Naive thymus-derived CD4-positive, alpha-beta T cell (primary cell): ENCODE measurements at regions not wholly inside any gene's neighbourhood (a gene's known extent, or its start where the extent isn't known, plus 50 kb on each side); places are given as distances from the start of the nearest gene placed in this dataset.

Source experiments
- ATAC-seq: fragments of 150-1000 bp; cut with Tn5 transposase; 2 replicates; pipeline ENCODE4 v1.10.0; 2021; ENCODE audit warnings: mild to moderate bottlenecking, moderate library complexity
- CTCF ChIA-PET: fragments of 350-600 bp; sonication (Branson Sonifier 250); formaldehyde crosslinking; loops from one replicate; lab custom pipeline; 2021; ENCODE audit warnings: antibody characterized with exemption; lab: Charles Lee
- POLR2A ChIA-PET: fragments of 350-600 bp; sonication (Branson Sonifier 250); formaldehyde crosslinking; loops from one replicate; lab custom pipeline; 2021; ENCODE audit warnings: antibody characterized with exemption, inconsistent platforms; lab: Charles Lee
- DNase-seq, 9 donors: peaks; one replicate each; pipeline versions ENCODE4 v3.0.0 to v3.0.0-alpha.2; 2020 to 2022; ENCODE audit warnings: mixed read lengths in 1 of 9
- H3K27ac ChIP-seq: one replicate; pipeline ENCODE4 v1.7.0; 2013; ENCODE audit warnings: mild to moderate bottlenecking, low read depth, low read length, moderate library complexity
- H3K27me3 ChIP-seq, 2 donors: one replicate each; pipeline ENCODE4 v1.7.0; 2013; ENCODE audit warnings: low read length in 2 of 2, mild to moderate bottlenecking in 2 of 2, moderate library complexity in 2 of 2; ENCODE audit not compliant: control insufficient read depth in 2 of 2, insufficient read depth in 2 of 2
- H3K36me3 ChIP-seq, 3 experiments: 1 replicate in 2 of 3; 2 replicates in 1 of 3; pipeline ENCODE4 v1.7.0; 2013; ENCODE audit warnings: low read length in 3 of 3, mild to moderate bottlenecking in 3 of 3, moderate library complexity in 1 of 3; ENCODE audit not compliant: insufficient read depth in 3 of 3, control insufficient read depth in 2 of 3
- H3K4me1 ChIP-seq, 2 donors: one replicate each; pipeline ENCODE4 v1.7.0; 2013; ENCODE audit warnings: low read length in 2 of 2, mild to moderate bottlenecking in 2 of 2, moderate library complexity in 1 of 2; ENCODE audit not compliant: control insufficient read depth in 2 of 2, insufficient read depth in 2 of 2
- H3K4me3 ChIP-seq: 2 replicates; pipeline ENCODE4 v1.7.0; 2013; ENCODE audit warnings: mild to moderate bottlenecking, low read length
- H3K9me3 ChIP-seq, 3 experiments: 1 replicate in 2 of 3; 2 replicates in 1 of 3; pipeline ENCODE4 v1.7.0; 2013; ENCODE audit warnings: low read length in 3 of 3; ENCODE audit not compliant: control insufficient read depth in 2 of 3
- H3K27ac Mint-ChIP-seq, 9 donors: one replicate each; pipeline ENCODE4 v1.8.0; 2020 to 2022; ENCODE audit warnings: mixed read lengths in 9 of 9, mild to moderate bottlenecking in 8 of 9, moderate library complexity in 5 of 9, inconsistent platforms in 2 of 9
- H3K27me3 Mint-ChIP-seq, 5 donors: one replicate each; pipeline ENCODE4 v1.8.0; 2021 to 2022; ENCODE audit warnings: mixed read lengths in 5 of 5, mild to moderate bottlenecking in 1 of 5
- H3K36me3 Mint-ChIP-seq, 5 donors: one replicate each; pipeline ENCODE4 v1.8.0; 2020 to 2022; ENCODE audit warnings: mixed read lengths in 5 of 5, mild to moderate bottlenecking in 3 of 5, inconsistent platforms in 1 of 5
- H3K4me1 Mint-ChIP-seq, 7 donors: one replicate each; pipeline ENCODE4 v1.8.0; 2020 to 2022; ENCODE audit warnings: mixed read lengths in 7 of 7, mild to moderate bottlenecking in 3 of 7, inconsistent platforms in 1 of 7
- H3K4me3 Mint-ChIP-seq, 10 donors: one replicate each; pipeline ENCODE4 v1.8.0; 2020 to 2022; ENCODE audit warnings: mild to moderate bottlenecking in 10 of 10, mixed read lengths in 10 of 10, moderate library complexity in 6 of 10, inconsistent platforms in 2 of 10
- H3K9me3 Mint-ChIP-seq, 11 donors: one replicate each; pipeline ENCODE4 v1.8.0; 2020 to 2022; ENCODE audit warnings: mixed read lengths in 11 of 11, mild to moderate bottlenecking in 4 of 11, inconsistent platforms in 1 of 11, moderate library complexity in 1 of 11
- intact Hi-C, 2 donors: fragments of 100-400 bp; cut with micrococcal nuclease; formaldehyde crosslinking; loops; one replicate each; pipeline ENCODE4 v1.15.1; 2023

DNA sequence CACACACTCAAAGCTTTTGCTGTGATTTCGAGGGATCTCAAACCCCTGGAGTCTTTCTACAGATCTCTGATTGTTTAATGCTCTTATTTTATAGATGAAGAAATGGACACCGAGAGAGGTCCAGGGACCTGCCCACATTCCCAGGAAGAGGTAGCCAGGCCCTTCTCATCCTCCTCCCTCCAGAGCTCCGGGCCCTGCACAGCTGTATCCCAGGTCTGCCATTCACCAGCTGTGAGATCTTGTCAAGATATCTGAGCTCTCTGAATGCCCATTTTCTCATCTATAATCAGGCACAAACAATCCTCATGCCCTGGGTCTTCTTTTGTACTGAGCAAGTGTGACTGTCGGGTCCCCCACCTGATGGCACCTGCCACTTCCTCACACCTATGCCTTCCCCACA lies 98.2 kb upstream of the ALX4 start:
- intact Hi-C loops: no loop called here
- peaks cover 0 to 16% (median 5%) of the 10 kb centered on the region in 11 donors for H3K9me3 Mint-ChIP-seq
- CTCF ChIA-PET: no interaction called here

DNA sequence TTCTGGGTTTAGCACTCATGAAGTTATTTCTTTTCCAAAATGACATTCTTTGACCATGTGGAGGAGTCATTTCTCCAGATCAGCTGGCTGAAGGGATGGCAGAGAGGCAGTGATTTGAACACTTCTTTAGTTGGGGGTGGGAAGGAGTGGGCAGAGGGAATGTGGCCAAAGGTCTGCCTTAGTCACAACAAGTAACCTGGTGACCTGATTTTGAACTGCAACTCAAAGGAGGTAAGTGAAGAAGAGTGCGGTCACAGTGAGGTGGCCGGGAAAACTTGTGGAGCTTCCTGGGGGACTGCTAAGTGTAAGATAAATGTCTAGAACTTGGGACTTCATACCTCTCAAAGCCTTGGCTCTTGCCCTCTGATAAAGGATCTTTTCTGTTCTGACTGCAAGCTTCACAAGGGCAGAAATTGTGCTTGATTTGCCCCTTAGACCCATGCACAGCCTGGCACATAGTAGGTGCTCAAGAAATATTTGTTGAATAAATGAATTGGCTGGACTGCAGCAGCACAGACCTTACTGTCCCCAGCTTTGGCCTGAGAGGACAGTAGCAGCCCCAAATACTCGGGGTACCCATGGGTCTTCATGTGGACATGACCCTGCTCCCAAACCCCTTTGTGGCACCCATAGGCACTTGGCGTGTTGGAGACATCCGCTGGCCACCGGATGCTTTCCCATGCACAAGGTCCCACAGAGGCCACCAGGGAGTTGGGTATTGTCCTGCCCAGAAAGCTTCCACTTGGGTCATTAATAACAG lies 99.0 kb upstream of the ALX4 start:
- CTCF ChIA-PET: no interaction called here
- Mint-ChIP-seq H3K27me3 (peaks cover 9 to 40% (median 30%) of the 10 kb centered on the region in 5 donors), H3K36me3 (peaks cover 0 to 8% (median 0%) of the 10 kb centered on the region in 5 donors), H3K27ac (no peak overlapping the region), H3K4me3 (no peak overlapping the region), H3K9me3 (peaks cover 0 to 16% (median 5%) of the 10 kb centered on the region in 11 donors), H3K4me1 (no peaks in the 10 kb centered on the region)
- Histone ChIP-seq H3K27ac (no peak overlapping the region), H3K9me3 (no peaks in the 10 kb centered on the region), H3K4me3 (no peak overlapping the region), H3K4me1 (no peaks in the 10 kb centered on the region), H3K27me3 (no peaks in the 10 kb centered on the region), H3K36me3 (no peaks in the 10 kb centered on the region)
- intact Hi-C loops: no loop called here
- no peak for DNase-seq
- no peak for ATAC-seq
- POLR2A ChIA-PET: no interaction called here

More for the DNA sequence above, 98.2 kb upstream of the ALX4 start:
- H3K4me1 ChIP-seq: no peaks in the 10 kb centered on the region
- H3K27ac Mint-ChIP-seq: no peak overlapping the region
- peaks cover 0 to 8% (median 0%) of the 10 kb centered on the region in 5 donors for H3K36me3 Mint-ChIP-seq
- peaks cover 9 to 40% (median 35%) of the 10 kb centered on the region in 5 donors for H3K27me3 Mint-ChIP-seq
- H3K27me3 ChIP-seq: no peaks in the 10 kb centered on the region
- H3K36me3 ChIP-seq: no peaks in the 10 kb centered on the region
- H3K27ac ChIP-seq: no peak overlapping the region
- H3K4me3 Mint-ChIP-seq: no peak overlapping the region
- no peak for DNase-seq
- H3K4me3 ChIP-seq: no peak overlapping the region
- no peaks in the 10 kb centered on the region for H3K9me3 ChIP-seq
- POLR2A ChIA-PET: no interaction called here
- no peak for ATAC-seq
- H3K4me1 Mint-ChIP-seq: no peaks in the 10 kb centered on the region

DNA sequence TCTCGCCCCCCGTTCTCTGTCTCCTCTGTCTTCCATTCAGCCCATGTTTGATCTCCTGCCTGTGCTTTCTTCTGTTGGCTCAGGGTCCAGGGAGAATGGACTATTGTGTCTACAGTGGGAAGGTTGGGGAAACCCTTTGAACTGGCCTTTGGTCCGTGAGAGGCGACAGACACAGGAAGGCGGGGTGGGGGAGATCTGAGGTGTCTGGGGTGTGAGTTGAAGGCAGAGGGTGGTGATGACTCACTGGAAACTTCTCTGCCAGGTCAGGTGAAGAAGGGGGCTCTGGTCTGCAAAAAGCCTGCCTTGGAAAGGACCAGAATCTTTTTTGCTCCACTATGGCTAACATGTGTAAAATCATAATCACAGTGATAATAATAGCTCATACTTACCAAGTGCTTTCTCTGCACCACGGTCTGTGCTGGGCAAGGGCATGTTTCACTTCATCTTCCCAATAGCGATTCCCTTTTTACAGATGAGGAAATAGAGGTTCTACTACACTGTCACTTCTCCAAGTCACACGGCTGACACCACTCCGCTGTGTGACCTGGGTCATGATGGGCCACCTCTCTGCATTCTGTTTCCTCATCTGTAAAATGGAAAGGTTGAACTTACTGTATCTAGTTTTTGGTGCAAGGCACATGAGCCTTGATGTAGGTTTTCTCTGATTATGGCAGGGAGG lies 99.8 kb upstream of the ALX4 start:
- intact Hi-C loops: no loop called here
- Mint-ChIP-seq H3K4me1 (no peaks in the 10 kb centered on the region), H3K27me3 (peaks cover 14 to 40% (median 34%) of the 10 kb centered on the region in 5 donors), H3K4me3 (no peak overlapping the region), H3K36me3 (peaks cover 0 to 8% (median 0%) of the 10 kb centered on the region in 5 donors), H3K27ac (no peak overlapping the region), H3K9me3 (peaks cover 0 to 16% (median 5%) of the 10 kb centered on the region in 11 donors)
- Histone ChIP-seq H3K4me1 (no peaks in the 10 kb centered on the region), H3K27ac (no peak overlapping the region), H3K27me3 (no peaks in the 10 kb centered on the region), H3K36me3 (no peaks in the 10 kb centered on the region), H3K4me3 (no peak overlapping the region), H3K9me3 (no peaks in the 10 kb centered on the region)
- peak; percentile 60 for ATAC-seq
- ChIA-PET CTCF (no interaction called here), POLR2A (no interaction called here)
- DNase-seq: no peak

DNA sequence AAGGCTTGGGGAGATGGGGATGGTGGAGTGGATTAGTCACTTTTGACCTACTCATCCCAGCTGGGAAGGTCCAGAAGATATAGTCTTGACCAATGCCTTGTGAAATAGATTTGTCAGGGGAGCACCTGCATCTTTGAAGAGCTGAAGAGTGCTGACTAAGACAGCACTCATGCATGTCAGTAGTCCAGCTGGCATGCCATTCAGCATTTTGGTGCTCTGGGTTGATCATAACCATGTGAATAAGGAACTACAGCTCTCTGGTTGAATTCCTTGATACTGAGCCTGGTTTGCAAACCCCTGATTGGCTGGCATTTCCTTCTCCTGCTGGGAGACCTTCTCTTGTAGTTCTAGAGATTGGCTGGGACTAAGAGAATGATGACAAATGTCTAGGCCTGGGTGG lies 106.8 kb upstream of the ALX4 start:
- no peak overlapping the region for H3K4me3 Mint-ChIP-seq
- DNase-seq: no peak
- H3K4me1 Mint-ChIP-seq: peaks cover 0 to 3% (median 0%) of the 10 kb centered on the region in 7 donors
- POLR2A ChIA-PET: no interaction called here
- CTCF ChIA-PET: no interaction called here
- no peak overlapping the region for H3K4me3 ChIP-seq
- H3K27me3 ChIP-seq: no peaks in the 10 kb centered on the region
- H3K27ac ChIP-seq: no peak overlapping the region
- H3K27me3 Mint-ChIP-seq: peaks cover 15 to 42% (median 18%) of the 10 kb centered on the region in 5 donors
- H3K36me3 Mint-ChIP-seq: peaks cover 0 to 4% (median 0%) of the 10 kb centered on the region in 5 donors
- H3K4me1 ChIP-seq: no peaks in the 10 kb centered on the region
- H3K27ac Mint-ChIP-seq: no peak overlapping the region
- no peak for ATAC-seq
- intact Hi-C loops: no loop called here
- H3K9me3 ChIP-seq: no peaks in the 10 kb centered on the region
- peaks cover 0 to 6% (median 3%) of the 10 kb centered on the region in 11 donors for H3K9me3 Mint-ChIP-seq
- no peaks in the 10 kb centered on the region for H3K36me3 ChIP-seq

DNA sequence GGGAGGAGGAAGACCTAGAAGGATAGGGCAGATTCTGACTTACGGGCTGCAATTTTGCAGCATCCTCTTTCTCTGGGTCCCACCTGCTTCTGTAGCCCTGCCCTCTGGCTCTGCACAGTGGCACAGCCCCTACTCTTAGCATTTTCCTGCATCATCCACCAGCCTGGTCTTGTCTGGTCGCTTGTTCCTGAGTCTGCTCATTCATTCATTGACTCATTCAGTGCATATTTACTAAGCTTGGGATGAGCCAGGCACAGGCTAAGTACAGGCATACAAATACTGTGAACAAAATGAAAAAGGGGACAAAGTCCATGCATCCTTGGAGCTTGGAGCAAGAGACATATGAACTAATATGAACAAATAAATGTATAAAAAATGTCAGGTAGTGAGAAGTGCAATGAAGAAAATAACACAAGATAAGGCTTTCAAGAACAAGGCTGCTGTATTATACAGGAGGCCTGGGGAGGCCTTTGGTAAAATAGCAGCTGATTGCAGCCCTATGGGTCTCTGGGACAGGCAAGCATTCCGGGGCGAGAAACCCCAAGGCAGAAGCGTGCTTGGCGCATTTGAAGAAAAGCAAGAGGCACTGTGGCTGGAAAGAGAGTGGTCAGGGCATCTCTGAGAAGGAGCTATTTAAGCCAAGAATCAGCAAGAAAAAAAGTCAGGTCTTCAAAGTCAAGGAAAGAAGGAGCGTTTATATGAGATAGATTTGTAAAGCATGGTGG lies 108.0 kb upstream of the ALX4 start:
- DNase-seq (no peak), ATAC-seq (no peak)
- intact Hi-C loops: no loop called here
- Histone ChIP-seq H3K4me3 (no peak overlapping the region), H3K27me3 (no peaks in the 10 kb centered on the region), H3K4me1 (no peaks in the 10 kb centered on the region), H3K27ac (no peak overlapping the region), H3K9me3 (no peaks in the 10 kb centered on the region), H3K36me3 (no peaks in the 10 kb centered on the region)
- ChIA-PET CTCF (no interaction called here), POLR2A (no interaction called here)
- Mint-ChIP-seq H3K9me3 (peaks cover 0 to 2% (median 0%) of the 10 kb centered on the region in 11 donors), H3K4me3 (no peak overlapping the region), H3K36me3 (no peaks in the 10 kb centered on the region), H3K27me3 (peaks cover 16 to 46% (median 17%) of the 10 kb centered on the region in 5 donors), H3K4me1 (peaks cover 0 to 3% (median 0%) of the 10 kb centered on the region in 7 donors), H3K27ac (no peak overlapping the region)

DNA sequence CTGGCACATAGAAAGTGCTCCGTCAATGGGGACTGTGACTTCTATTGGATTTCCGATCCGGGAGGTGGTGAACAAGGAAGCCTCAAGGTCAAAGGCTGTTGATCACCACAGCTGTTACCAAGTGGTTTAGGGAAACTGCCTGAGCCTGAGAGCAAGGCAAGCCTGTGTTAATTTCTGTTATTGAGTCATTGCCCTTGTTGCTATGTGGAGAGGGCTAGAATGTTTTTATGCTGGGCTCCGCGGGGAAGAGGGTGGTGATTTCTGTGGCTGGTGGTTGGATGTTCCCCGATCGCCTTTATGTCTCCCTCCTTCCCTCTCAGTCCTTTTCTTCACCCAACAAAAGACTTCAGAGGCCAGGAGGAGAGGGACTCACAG lies 108.5 kb upstream of the ALX4 start:
- Mint-ChIP-seq H3K4me3 (no peak overlapping the region), H3K4me1 (peaks cover 0 to 3% (median 0%) of the 10 kb centered on the region in 7 donors), H3K27ac (no peak overlapping the region), H3K36me3 (no peaks in the 10 kb centered on the region), H3K27me3 (peaks cover 16 to 50% (median 22%) of the 10 kb centered on the region in 5 donors), H3K9me3 (peaks cover 0 to 2% (median 0%) of the 10 kb centered on the region in 11 donors)
- Histone ChIP-seq H3K27ac (no peak overlapping the region), H3K4me1 (no peaks in the 10 kb centered on the region), H3K36me3 (no peaks in the 10 kb centered on the region), H3K27me3 (no peaks in the 10 kb centered on the region), H3K4me3 (no peak overlapping the region), H3K9me3 (no peaks in the 10 kb centered on the region)
- ATAC-seq (no peak), DNase-seq (no peak)
- intact Hi-C loops: no loop called here
- POLR2A ChIA-PET: no interaction called here
- CTCF ChIA-PET: no interaction called here
